Smooth muscle cell (in vitro differentiated cells): ENCODE measurements at regions not wholly inside any gene's neighbourhood (a gene's known extent, or its start where the extent isn't known, plus 50 kb on each side); places are given as distances from the start of the nearest gene placed in this dataset.

Experiments
- DNase-seq: peaks from one replicate; lab custom pipeline; 2025; ENCODE audit not compliant: unreplicated experiment; lab: John Stamatoyannopoulos, UW
- H2AFZ ChIP-seq: fragments of 200-600 bp; sonication (generic); 2 replicates; pipeline ENCODE4 v1.6.0; 2016; ENCODE audit warnings: antibody characterized with exemption, low read depth, mild to moderate bottlenecking
- H3F3A ChIP-seq: fragments of 200-600 bp; sonication (generic); 2 replicates; pipeline ENCODE4 v1.6.0; 2017; ENCODE audit warnings: antibody characterized with exemption, low read depth
- H3K27ac ChIP-seq: fragments of 200-600 bp; sonication (generic); 2 replicates; pipeline ENCODE4 v1.5.1; 2016; ENCODE audit warnings: low read depth, mild to moderate bottlenecking
- H3K27me3 ChIP-seq: fragments of 200-600 bp; sonication (generic); 2 replicates; pipeline ENCODE4 v1.6.1; 2016; ENCODE audit warnings: low read depth, mild to moderate bottlenecking
- H3K36me3 ChIP-seq: fragments of 200-600 bp; sonication (generic); 2 replicates; pipeline ENCODE4 v1.5.1; 2016; ENCODE audit warnings: low read depth
- H3K4me1 ChIP-seq: fragments of 200-600 bp; sonication (generic); 2 replicates; pipeline ENCODE4 v1.5.1; 2016; ENCODE audit warnings: low read depth
- H3K4me2 ChIP-seq: fragments of 200-600 bp; sonication (generic); 2 replicates; pipeline ENCODE4 v1.6.0; 2016; ENCODE audit warnings: mild to moderate bottlenecking
- H3K4me3 ChIP-seq: fragments of 200-600 bp; sonication (generic); 2 replicates; pipeline ENCODE4 v1.5.1; 2016; ENCODE audit warnings: mild to moderate bottlenecking
- H3K79me2 ChIP-seq: fragments of 200-600 bp; sonication (generic); 2 replicates; pipeline ENCODE4 v1.6.0; 2016; ENCODE audit warnings: low read depth, mild to moderate bottlenecking
- H3K9ac ChIP-seq: fragments of 200-600 bp; sonication (generic); 2 replicates; pipeline ENCODE4 v1.6.0; 2016; ENCODE audit warnings: low read depth
- H3K9me3 ChIP-seq: fragments of 200-600 bp; sonication (generic); replicated peaks from 2 replicates; pipeline ENCODE4 v1.5.1; 2016; ENCODE audit warnings: low read depth
- H4K20me1 ChIP-seq: fragments of 200-600 bp; sonication (generic); 2 replicates; pipeline ENCODE4 v1.6.0; 2016; ENCODE audit warnings: low read depth
- CTCF ChIP-seq: fragments of 200-600 bp; sonication (generic); IDR thresholded peaks from 2 replicates; pipeline ENCODE4 v1.5.1; 2017; ENCODE audit warnings: borderline replicate concordance, mild to moderate bottlenecking, antibody characterized with exemption; ENCODE audit not compliant: insufficient read depth, poor library complexity, severe bottlenecking
- WGBS: methylation state at CpG from one replicate; pipeline ENCODE4 v1.1.7; 2016; ENCODE audit warnings: low lambda C conversion rate; 5-methylcytosine and 5-hydroxymethylcytosine counted together

- no peak overlapping the region for H3K4me3 ChIP-seq
- TF ChIP-seq CTCF, result no peak
- H3F3A ChIP-seq, result no peaks in the 10 kb centered on the region
- no peak for DNase-seq
- 96% methylated on average over 1 of the region's 1 CpG for WGBS
- no peaks in the 10 kb centered on the region for H4K20me1 ChIP-seq
- no peaks in the 10 kb centered on the region for H3K9me3 ChIP-seq
- no peaks in the 10 kb centered on the region for H3K36me3 ChIP-seq
- H2AFZ ChIP-seq, result no peak overlapping the region
- H3K27ac ChIP-seq, result no peak overlapping the region
- no peaks in the 10 kb centered on the region for H3K79me2 ChIP-seq
- no peaks in the 10 kb centered on the region for H3K4me1 ChIP-seq
- H3K9ac ChIP-seq, result no peak overlapping the region
- H3K27me3 ChIP-seq, result peaks cover 7% of the 10 kb centered on the region
- no peak overlapping the region for H3K4me2 ChIP-seq
Measured at GRCh38 chr10:23715363-23715762, 276.5 kb downstream of the OTUD1 start.

DNA sequence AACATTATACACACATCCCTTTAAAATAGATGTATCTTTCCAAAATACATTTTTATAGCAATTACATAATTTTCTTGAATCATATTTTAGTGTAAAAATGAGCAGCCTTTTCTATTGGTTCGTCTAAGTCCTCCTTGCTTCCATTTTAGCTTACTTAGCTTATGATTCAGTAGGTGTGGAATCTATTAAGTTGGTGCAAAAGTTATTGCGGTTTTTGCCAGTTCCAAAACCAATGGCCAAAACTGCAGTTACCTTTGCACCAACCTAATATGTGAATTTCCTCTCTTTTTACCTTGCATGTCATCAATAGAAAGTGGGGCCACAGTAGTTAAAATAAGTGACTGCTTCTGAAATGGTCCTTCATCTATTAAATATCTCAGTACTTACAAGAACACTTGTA lies 279.0 kb downstream of the OTUD1 start:
- DNase-seq, result no peak
- Histone ChIP-seq H3K36me3 (no peaks in the 10 kb centered on the region), H2AFZ (no peak overlapping the region), H3K9me3 (no peaks in the 10 kb centered on the region), H3K79me2 (no peaks in the 10 kb centered on the region), H3F3A (no peaks in the 10 kb centered on the region), H4K20me1 (no peaks in the 10 kb centered on the region), H3K4me2 (no peak overlapping the region), H3K27ac (no peak overlapping the region), H3K4me1 (no peaks in the 10 kb centered on the region), H3K4me3 (no peak overlapping the region), H3K27me3 (peaks cover 7% of the 10 kb centered on the region), H3K9ac (no peak overlapping the region)
- 63% methylated on average over 2 of the region's 2 CpGs for WGBS
- TF ChIP-seq CTCF, result no peak

- no peak overlapping the region for H2AFZ ChIP-seq
- no peaks in the 10 kb centered on the region for H3F3A ChIP-seq
- no peak overlapping the region for H3K4me2 ChIP-seq
- no peaks in the 10 kb centered on the region for H4K20me1 ChIP-seq
- WGBS, result 78% methylated on average over 3 of the region's 3 CpGs
- H3K27me3 ChIP-seq, result peaks cover 7% of the 10 kb centered on the region
- no peak overlapping the region for H3K27ac ChIP-seq
- no peak for DNase-seq
- no peaks in the 10 kb centered on the region for H3K36me3 ChIP-seq
- no peaks in the 10 kb centered on the region for H3K9me3 ChIP-seq
- no peak for TF ChIP-seq CTCF
- H3K4me3 ChIP-seq, result no peak overlapping the region
- no peak overlapping the region for H3K9ac ChIP-seq
- no peaks in the 10 kb centered on the region for H3K4me1 ChIP-seq
- H3K79me2 ChIP-seq, result no peaks in the 10 kb centered on the region
Measured at GRCh38 chr10:23718946-23719345, 280.1 kb downstream of the OTUD1 start.

DNA sequence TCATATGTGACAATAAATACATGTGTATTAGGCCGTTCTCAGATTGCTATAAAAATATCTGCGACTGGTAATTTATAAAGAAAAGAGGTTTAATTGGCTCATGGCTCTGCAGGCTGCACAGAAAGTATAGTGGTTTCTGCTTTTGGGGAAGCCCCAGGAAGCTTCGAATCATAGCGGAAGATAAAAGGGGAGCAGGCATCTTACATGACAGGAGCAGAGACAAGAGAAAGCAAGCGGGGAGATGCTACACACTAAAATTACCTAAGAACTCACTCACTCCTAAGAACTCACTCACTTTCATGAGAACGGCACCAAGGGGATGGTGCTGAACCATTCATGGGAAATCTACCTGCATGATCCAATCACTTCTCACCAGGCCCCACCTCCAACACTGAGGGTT lies 284.9 kb downstream of the OTUD1 start:
- no peak for TF ChIP-seq CTCF

More for the DNA sequence above, 284.9 kb downstream of the OTUD1 start:
- Histone ChIP-seq H2AFZ (no peak overlapping the region), H4K20me1 (no peaks in the 10 kb centered on the region), H3K36me3 (no peaks in the 10 kb centered on the region), H3K4me2 (no peak overlapping the region), H3K4me3 (no peak overlapping the region), H3K27me3 (no peaks in the 10 kb centered on the region), H3K9me3 (no peaks in the 10 kb centered on the region), H3K4me1 (no peaks in the 10 kb centered on the region), H3K27ac (no peak overlapping the region), H3K9ac (no peak overlapping the region), H3K79me2 (no peaks in the 10 kb centered on the region), H3F3A (no peaks in the 10 kb centered on the region)
- DNase-seq, result no peak
- WGBS, result 89% methylated on average over 6 of the region's 6 CpGs
